ENCODE measurements at regions not wholly inside any gene's neighbourhood (a gene's known extent, or its start where the extent isn't known, plus 50 kb on each side); places are given as distances from the start of the nearest gene placed in this dataset.

- no peak overlapping the region for H3K4me3 Mint-ChIP-seq
- peaks cover 9% of the 10 kb centered on the region for H3K27me3 Mint-ChIP-seq (ENCODE audit: insufficient read depth)
- H3K36me3 Mint-ChIP-seq (ENCODE audit: low read depth) = no peaks in the 10 kb centered on the region
- no peak for TF ChIP-seq CTCF (IDR thresholded peaks at IDR 0.05)
- H3K27ac Mint-ChIP-seq = no peak overlapping the region
- no peaks in the 10 kb centered on the region for H3K4me1 Mint-ChIP-seq (ENCODE audit: low read depth)
- peaks cover 11% of the 10 kb centered on the region; the same call in 1 of the 2 replicates for H3K9me3 Mint-ChIP-seq
- DNase-seq = no peak
Observed at GRCh38 chr19:30085394-30085793, 143.4 kb downstream of the URI1 start.

- Mint-ChIP-seq H3K9me3 (peaks cover 18% of the 10 kb centered on the region; the same call in 1 of the 2 replicates), H3K4me3 (no peak overlapping the region), H3K4me1 (ENCODE audit: low read depth) (no peaks in the 10 kb centered on the region), H3K27ac (no peak overlapping the region), H3K36me3 (ENCODE audit: low read depth) (peaks cover 3% of the 10 kb centered on the region; the same call in 1 of the 2 replicates), H3K27me3 (ENCODE audit: insufficient read depth) (peaks cover 7% of the 10 kb centered on the region)
- no peak for TF ChIP-seq CTCF (IDR thresholded peaks at IDR 0.05)
- no peak for DNase-seq
Observed at GRCh38 chr19:30086220-30086619, 144.2 kb downstream of the URI1 start.

GRCh38 chr19:30086916-30087315 is 144.9 kb downstream of the URI1 start:
- no peak for TF ChIP-seq CTCF (IDR thresholded peaks at IDR 0.05)
- no peaks in the 10 kb centered on the region for H3K4me1 Mint-ChIP-seq (ENCODE audit: low read depth)
- peaks cover 21% of the 10 kb centered on the region; the same call in 1 of the 2 replicates for H3K9me3 Mint-ChIP-seq
- DNase-seq = no peak
- no peak overlapping the region for H3K27ac Mint-ChIP-seq
- no peak overlapping the region for H3K4me3 Mint-ChIP-seq
- peaks cover 7% of the 10 kb centered on the region for H3K27me3 Mint-ChIP-seq (ENCODE audit: insufficient read depth)
- peaks cover 4% of the 10 kb centered on the region; the same call in 1 of the 2 replicates for H3K36me3 Mint-ChIP-seq (ENCODE audit: low read depth)

- H3K4me1 Mint-ChIP-seq (ENCODE audit: low read depth) = no peaks in the 10 kb centered on the region
- H3K9me3 Mint-ChIP-seq = peaks cover 21% of the 10 kb centered on the region; the same call in 1 of the 2 replicates
- no peak overlapping the region for H3K27ac Mint-ChIP-seq
- H3K36me3 Mint-ChIP-seq (ENCODE audit: low read depth) = peaks cover 4% of the 10 kb centered on the region; the same call in 1 of the 2 replicates
- DNase-seq = no peak
- H3K27me3 Mint-ChIP-seq (ENCODE audit: insufficient read depth) = peaks cover 8% of the 10 kb centered on the region
- H3K4me3 Mint-ChIP-seq = no peak overlapping the region
- TF ChIP-seq CTCF (IDR thresholded peaks at IDR 0.05) = no peak
Observed at GRCh38 chr19:30087381-30088138, 145.5 kb downstream of the URI1 start.

- peaks cover 8% of the 10 kb centered on the region for H3K27me3 Mint-ChIP-seq (ENCODE audit: insufficient read depth)
- no peaks in the 10 kb centered on the region for H3K4me1 Mint-ChIP-seq (ENCODE audit: low read depth)
- TF ChIP-seq CTCF (IDR thresholded peaks at IDR 0.05) = no peak
- no peak overlapping the region for H3K27ac Mint-ChIP-seq
- peaks cover 21% of the 10 kb centered on the region; the same call in 1 of the 2 replicates for H3K9me3 Mint-ChIP-seq
- peaks cover 4% of the 10 kb centered on the region; the same call in 1 of the 2 replicates for H3K36me3 Mint-ChIP-seq (ENCODE audit: low read depth)
- no peak for DNase-seq
- H3K4me3 Mint-ChIP-seq = no peak overlapping the region
Observed at GRCh38 chr19:30088567-30088966, 146.5 kb downstream of the URI1 start.
